NAMALWA (cell line): ENCODE measurements at regions not wholly inside any gene's neighbourhood (a gene's known extent, or its start where the extent isn't known, plus 50 kb on each side); places are given as distances from the start of the nearest gene placed in this dataset.
"Not testable (repeated sequence)": the region's sequence is repeated elsewhere in the genome, so short reads cannot be mapped to it uniquely, and the experiment has no call there.

Experiments used
- DNase-seq: peaks from one replicate; pipeline ENCODE4 v3.0.0-alpha.2; 2015; ENCODE audit warnings: low spot score

DNA sequence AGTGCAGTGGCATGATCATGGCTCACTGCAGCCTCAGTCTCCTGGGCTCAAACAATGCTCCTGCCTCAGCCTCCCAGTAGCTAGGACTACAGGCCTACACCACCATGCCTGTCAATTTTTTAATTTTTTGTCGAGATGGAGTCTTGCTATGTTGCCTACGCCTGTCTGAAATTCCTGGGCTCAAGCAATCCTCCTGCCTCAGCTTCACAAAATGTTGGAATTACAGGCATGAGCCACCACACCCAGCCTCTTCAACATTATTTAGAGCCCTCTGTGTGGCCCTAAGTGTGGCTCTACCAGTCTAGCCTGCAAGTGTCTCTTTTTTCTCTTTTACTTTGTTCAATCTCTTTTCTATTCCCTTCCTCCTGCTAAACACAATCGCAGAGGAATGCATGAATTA is 154.4 kb upstream of the EPB41L4A start:
- no peak for DNase-seq

DNA sequence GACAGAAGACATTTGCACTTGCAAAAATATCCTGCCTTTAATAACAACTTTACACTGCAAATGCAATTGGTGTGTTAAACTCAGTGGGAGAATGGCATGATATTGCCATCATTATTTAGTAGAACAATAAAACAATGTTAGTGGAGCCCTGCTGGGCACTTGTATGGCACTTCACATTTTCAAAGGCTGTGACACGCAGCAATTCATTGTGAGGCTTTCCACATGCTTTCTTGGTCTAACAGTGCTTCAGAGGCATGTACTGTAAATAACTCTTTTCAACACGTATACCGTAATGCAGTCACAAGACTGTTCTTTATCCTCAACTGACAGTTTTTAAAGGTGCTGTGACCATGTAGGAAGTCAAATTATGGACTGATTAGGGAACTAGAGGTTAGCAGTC is 155.5 kb upstream of the EPB41L4A start:
- no peak for DNase-seq

DNA sequence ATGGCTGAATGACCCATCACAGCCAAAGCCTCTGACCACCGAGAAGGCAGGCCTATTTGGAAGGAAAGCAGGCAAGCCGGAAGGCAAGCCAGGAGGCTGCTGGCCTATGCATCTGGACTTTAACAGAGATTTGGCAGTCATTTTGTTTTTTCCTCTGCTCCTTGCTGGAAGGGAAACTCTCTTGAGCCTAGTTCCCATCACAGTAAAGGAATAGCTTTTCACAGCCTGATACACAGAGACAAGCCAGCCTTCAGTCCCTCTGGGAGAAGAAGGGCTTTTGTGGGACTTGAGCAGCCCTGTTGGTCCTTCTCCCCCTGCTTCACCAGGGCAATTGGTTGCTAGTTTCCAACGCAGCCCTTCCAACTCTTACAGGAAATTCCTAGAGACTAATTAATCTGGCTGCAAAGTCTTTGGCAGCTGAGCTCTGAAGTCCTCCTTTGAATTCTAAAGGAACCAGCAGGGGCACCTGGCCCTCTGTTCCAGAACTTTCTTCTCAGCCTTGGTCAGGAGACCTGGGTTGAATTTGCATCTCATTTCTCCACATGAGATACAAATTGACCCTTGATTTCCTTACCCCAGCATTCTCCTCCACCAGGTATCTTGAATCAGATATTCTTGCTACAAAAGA is 157.3 kb upstream of the EPB41L4A start:
- DNase-seq, result no peak

DNA sequence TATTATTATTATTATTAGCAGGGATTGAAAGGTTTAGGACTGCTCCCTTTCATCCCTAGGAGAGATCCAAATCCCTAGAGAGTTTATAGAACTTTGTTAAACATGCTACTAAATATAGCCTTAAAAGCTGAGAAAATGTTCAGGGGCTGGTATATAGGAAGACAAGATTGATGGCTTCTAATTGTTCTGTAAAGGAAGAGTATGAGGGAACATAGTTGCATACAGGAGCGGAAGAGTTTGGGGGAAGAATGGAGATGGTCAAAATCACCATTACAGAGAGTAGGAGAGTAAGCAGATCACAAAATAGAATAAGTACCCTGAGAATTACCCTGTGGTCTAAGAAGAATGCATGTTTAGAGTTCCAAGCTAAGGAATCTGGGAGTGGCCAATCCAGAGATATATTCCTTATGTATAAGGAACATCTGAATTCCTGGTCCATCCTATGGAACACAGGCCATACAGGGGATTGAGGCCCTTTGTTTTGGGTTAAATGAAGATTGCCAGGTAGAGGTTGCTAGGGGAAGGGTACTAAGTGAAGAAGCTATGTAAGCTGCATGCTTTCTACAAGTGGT is 158.0 kb upstream of the APC start:
- DNase-seq, result no peak

DNA sequence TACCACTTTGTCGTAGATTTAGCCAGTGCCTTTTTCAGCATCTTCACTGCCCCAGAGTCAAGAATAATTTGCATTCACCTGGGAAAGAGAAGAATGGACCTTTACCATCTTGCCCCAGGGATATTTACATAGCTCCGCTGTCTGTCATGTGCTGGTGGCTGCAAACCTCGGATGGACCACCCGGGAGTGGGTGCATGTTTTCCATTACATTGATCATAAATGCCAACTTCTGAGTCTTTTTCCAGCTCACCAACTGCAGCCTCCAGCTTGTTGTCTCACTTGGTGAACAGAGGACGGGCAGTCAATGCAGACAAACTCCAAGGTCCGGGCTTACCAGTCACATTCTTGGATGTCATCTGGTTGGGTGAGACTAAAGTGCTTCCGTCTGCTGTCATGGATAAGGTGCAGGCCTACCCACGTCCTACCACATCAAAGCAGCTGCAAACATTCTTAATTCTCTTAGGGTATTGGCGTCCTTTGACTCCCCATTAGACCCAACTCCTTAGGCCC is 155.8 kb upstream of the APC start:
- no peak for DNase-seq

DNA sequence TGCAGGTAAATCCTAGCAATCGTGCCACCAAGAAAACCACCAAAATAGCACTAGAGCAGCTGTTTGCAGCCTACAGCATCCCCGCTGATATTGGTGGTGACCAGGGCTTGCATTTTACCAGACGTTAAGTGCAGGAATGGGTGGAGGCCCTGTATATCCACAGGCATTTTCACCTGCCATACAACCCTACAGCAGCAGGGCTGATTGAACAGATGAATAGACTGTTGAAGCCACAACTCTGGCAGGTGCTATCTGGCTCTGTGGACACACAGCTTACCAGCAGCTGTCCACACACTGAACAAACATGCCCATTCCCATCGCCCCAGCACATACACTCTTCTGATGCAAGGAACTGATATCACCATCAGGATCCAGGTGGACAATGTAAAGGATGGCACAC is 154.5 kb upstream of the APC start:
- no peak for DNase-seq

DNA sequence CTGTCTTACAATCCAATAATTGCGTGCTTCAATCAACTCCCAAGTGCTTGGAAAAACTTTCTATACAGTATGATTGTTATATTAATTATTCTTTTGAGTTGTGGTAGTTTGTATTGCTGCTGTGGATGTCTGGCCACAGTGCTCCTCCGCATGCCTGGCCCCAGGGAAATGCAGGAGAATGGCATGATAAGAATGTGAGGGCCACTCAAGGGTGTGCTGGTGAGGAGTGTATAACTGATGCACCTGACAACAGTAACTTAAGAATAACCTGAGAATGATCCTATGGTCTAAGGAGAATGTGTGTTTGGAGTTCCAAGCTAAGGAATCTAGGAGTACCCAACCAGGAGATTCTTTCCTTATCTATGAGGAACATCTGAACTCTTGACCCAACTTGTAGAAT is 152.9 kb upstream of the APC start:
- DNase-seq, result no peak

DNA sequence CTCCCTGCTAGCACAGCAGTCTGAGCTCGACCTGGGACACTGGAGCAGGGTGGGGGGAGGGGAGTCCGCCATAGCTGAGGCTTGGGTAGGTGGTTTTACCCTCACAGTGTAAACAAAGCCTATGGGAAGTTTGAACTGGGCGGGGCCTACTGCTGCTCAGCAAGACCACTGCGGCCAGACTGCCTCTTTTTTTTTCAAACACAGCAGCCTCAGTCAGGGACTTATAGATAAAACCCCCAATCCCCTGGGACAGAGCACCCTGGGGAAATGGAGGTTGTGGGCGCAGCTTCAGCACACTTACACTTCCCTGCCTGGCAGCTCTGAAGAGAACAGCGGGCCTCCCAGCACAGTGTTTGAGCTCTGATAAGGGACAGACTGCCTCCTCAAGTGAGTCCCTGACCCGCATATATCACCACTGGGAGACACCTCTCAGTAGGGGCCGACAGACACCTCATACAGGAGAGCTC is 151.1 kb upstream of the APC start:
- DNase-seq, result no peak

DNA sequence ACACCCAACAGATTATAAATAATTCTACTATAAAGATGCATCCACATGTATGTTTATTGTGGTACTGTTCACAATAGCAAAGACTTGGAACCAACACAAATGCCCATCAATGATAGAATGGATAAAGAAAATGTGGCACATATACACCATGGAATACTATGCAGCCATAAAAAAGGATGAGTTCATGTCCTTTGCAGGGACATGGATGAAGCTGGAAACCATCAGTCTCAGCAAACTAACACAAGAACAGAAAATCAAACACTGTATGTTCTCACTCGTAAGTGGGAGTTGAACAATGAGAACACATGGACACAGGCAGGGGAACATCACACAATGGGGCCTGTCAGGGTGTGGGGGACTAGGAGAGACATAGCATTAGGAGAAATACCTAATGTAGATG is 146.8 kb upstream of the APC start:
- DNase-seq, result not testable (repeated sequence)

DNA sequence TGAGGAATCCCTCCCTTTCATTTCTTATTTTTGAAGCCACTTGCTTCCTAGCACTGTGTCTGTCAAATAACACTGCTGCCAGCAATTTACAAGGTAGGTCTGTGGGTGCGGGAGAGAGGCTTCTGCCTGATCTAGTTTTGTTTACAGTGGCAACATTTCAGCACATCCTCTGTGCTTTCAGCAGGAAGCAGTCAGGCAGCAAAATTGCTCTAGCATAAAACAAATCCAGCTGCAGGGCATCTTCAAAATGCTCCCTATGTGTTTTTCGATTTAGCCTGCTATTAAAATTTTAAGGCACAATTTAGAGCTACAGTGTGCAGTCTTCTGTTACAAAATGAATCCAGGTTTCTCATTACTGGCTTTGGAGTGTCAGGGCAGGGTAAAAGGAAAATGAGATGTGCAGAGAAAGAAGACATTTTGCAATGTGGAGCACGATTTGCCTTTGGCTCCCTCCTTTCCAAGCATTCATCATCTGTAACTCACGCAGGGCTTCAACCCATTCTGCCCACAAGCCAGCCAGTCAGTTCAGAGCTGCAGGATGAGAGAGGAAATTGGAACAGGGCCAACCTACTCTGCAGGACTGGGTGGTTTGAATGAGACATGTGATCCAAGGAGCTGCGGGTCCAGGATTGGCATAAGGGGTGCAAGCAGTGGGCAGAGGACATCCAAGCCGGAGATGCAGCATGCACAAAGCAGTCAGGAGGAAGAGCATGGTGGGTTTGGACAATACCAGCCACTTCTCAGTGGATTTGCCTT is 143.4 kb upstream of the APC start:
- peak; percentile 37 for DNase-seq

DNA sequence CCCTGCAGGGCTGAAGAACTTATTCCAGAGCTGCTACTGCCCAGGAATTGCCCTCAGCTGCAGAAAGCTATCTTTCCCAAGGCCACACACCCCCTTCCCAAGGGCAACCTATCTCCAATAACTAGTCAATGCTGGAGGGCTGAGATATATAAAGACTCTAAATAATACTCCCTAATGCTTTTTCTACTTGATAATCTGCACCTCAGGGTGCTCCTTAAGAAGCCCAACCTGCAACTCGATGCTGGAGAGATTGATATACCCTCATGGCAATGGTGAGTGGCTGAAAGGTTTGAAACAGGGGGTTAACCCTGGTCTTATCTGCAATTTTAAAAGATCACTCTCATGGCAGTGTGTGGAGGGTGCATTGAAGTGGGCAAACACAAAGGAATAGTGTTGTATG is 142.7 kb upstream of the APC start:
- no peak for DNase-seq

DNA sequence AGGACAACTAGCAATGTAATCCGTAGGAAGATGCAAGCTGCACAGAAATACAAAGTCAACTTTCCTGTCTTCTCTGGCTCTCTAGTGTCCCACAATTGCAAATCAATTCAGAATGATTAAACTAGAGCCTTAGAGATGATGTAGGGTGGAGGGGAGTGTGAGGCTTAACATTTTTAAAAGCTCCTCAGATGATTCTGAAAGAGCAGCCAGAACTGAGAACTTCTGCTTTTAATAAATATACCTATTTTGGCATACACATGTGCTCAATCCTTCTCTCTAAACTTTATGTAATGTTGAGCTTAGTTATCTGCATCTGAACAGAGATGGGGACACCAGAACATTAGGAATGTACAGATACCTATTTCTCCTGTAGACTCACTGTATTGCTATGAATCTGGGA is 139.9 kb upstream of the APC start:
- no peak for DNase-seq

DNA sequence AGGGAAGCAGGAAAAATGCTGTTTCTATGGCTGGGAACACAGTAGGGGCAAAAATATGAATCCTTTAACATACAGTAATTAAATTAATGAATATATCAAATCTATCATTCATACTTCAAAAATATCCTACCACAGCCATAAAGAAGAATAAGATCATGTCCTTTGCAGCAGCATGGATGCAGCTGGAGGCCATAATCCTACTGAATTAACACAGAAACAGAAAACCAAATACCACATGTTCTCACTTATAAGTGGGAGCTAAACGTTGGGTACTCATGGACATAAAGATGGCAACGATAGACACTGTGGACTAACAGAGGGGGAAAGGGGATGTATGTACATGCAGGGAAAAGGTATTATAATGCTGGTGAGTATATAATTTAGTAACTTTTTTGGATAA is 137.2 kb upstream of the APC start:
- not testable (repeated sequence) for DNase-seq

DNA sequence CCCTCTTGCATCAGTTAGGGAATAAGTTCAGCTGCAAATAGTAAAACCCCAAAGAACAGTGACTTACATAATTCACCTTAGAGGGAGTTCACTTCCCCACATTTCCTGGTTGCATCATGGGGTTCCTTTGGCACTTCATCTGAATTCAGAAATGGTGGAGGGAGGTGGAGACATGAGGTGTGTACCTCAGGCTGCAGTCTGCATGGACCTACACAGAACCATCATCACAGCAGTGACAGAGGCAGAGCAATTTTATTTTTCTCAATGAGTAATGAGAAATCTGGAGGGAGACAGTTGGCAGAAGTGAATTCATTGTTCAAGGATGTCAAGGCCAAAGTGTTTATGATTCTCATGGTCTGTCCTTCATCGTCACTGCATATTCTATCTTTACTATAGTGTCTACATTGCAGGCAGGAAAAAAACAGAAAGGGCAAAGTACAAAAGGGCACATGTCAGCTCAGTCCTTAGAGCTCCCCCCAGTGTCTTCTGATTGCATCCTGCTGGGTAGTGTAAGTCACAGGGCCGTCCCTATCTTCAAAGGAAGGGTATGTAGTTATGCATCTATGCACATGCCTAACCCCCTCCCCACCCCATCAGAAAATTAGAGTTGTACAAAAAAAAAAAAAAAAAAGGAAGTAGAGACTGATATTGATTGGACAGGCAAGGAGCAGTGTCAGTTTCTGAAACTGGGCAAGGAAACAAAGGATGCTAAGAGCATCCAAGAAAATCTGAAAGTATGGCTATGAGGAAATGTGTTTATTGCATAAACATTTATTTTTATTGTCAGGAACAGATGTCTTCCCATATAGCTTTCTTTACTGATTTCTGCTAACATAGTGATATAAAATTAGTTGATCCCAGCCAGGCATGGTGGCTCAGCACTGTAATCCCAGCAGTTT is 132.7 kb upstream of the APC start:
- peak; percentile 82 for DNase-seq

DNA sequence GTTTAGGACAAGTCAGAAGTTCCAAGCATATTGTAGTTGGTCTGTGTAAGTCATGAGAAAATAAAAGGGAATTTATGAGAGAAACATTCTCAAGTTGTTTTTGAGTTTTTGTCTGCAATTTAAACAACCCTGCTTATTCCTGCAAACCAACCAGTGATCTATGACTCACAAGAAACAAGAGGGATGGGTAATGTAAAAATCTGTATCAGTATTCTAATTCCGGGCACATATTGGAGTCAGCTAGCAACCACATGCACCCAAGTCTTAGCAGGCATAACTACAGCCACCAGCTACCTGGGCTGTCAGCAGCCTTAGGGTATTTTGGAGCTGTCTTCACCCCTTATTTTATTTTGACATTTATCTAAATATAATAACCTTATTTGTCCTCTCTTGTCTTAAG is 128.7 kb upstream of the APC start:
- no peak for DNase-seq

DNA sequence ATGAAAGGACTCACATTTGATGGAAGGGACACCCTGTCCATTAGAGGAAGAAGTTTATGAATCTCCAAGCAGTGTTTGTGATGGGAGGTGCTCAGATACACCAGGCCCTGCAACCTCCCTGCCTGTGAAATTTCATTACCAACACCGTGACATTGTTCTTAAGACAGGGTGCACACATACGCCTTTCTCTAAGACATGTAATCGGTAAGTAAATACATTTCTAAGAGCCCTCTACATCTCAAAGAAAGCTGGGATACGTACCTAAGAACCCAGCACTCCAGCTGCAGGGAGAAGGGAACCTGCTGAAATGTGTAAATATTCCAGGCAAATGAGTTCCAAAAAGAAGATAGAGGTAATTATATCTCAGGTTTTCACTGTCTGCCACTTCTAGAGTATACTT is 125.0 kb upstream of the APC start:
- no peak for DNase-seq

DNA sequence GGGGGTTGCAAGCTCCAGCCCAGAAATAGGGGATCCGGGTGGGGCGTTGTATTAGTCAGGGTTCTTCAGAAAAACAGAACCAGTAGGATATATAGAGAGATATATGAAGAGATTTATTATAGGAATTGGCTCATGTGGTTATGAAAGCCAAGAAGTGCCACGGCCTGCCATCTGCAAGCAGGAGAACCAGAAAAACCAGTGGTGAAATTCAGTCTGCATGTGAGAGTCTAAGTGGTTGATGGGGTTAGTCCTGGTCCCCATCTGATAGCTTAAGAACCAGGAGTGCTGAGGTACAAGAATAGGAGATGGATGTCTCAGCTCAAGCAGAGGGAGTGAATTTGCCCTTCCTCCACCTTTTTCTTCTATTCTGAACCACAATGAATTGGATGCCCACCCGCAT is 123.4 kb upstream of the APC start:
- DNase-seq, result no peak

DNA sequence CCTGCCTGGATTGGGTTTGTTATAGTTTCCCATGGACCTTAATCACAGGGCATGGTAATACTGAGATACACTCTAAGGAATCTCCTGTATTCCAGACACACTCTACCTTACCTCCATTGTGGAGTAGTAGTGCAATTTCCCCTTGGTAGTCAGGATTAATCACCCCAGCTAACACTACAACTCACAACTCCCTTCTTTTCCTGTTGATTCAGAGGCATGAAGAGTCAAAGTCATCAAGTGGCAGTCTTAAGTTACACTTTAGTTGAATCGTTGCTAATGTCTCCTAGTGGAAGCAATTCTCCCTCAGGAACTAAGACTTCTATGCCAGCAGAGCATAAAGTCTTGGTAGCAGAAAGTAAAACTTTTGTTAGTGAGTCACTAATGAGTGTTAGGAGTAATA is 122.7 kb upstream of the APC start:
- DNase-seq, result no peak

DNA sequence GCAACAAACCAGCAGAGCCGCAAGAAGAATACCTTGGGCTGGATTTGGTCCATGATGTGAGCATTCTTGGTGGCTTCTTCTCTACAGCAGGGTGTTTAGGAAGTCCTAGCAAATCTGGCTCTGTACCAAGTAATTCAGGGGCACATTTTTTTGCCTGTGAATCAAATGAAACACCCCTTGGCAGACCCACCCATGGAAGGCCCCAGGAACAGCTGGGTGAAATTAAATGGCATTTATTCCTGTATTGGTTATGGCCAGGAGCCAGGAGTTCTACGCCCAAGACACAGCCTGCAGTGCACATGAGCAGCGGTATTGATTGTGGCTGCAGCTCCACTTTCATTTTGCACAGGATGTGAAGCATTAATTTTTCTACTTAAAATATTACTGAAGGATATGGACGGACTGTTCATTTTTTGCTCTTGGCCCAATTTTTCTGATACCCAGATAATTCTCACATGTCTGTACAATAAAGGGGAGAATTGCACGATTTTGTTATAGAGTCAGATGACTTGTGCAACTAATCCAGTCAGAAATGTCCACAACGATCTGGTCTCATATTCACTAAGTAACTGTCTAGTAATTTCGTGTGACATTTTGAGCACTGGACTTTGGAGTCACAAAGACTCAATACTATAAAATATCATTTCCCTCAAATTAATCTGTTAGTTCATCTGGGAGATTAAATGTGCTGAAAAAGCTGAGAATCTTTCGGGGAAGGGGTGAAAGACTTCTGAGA is 120.7 kb upstream of the APC start:
- DNase-seq, result no peak

DNA sequence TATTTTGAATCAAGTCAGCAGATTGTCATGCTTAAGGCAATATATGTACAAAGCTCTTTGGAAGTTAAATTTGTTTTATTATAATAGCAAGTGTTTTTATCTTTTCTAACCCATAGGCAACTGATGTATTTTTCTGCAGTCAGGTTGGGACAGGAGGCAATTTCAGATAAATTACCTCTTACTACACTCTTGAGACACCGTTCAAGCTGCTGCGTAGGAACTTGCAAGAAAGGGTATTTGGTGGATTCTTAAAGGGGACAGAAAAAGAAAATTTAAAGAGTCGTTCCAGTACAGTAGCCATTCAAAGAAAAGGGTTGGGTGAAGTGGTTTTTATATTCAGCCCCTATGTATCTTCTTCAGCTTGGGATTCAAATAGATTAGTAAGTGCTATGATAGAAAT is 112.4 kb upstream of the APC start:
- no peak for DNase-seq

DNA sequence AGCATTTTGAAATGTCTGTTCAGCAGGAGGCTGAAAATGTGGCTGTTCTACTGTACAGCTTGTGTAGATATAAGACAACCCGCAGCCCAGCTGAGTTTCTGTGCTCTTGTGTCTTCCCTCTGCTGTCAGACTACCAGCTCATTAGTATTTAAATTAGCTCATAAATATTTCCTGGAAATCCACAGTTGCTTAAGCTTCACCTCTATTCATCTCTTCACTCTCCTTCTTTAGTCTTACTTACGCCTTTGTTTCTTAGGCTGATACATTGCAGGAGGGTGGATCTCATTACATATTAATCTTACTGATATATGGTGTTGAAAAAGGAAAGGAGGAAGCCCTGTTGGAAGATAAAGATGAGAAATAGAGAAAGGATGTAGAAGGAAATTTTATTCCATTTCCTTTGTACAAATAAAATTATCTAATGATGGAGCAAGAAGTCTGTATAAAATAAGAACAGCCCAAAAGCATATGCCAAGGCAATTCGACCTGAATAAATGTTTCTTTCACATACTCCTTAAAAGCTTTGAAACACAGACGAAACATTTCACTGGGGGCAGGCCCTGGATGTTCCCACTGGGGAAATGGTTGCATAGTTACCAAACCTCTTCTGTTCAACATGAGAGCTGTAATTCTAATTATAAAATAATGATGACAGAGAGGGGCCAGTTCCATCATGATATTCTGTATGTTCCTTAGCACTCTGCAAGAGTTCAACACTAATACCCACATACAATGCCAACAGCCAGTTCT is 111.8 kb upstream of the APC start:
- DNase-seq, result no peak
